D341Med (cell line): ENCODE measurements at regions not wholly inside any gene's neighbourhood (a gene's known extent, or its start where the extent isn't known, plus 50 kb on each side); places are given as distances from the start of the nearest gene placed in this dataset.
"Not testable (repeated sequence)": the region's sequence is repeated elsewhere in the genome, so short reads cannot be mapped to it uniquely, and the experiment has no call there.

Experiments used
- DNase-seq: peaks from one replicate; pipeline ENCODE4 v3.0.0; 2012; ENCODE audit warnings: low spot score

DNA sequence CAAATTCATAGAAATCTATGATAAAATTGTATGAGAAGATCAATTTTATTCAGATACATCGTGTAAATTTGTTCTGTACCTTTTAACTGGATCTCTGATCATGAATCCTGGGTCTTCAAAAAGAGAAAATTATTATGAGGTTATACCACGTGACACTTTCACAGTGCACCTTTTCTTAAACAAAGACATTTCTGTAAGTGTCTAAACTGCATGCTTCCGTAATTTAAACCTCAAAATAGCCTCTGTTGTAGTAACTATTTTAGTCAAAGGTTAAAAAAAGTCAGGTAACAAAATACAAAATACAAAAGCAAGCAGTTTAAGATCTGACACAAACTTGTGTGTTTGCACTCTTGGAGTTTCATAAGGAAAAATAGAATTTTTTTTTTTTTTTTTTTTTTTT, 171.3 kb downstream of the SPIN4 start:
- DNase-seq: not testable (repeated sequence)

DNA sequence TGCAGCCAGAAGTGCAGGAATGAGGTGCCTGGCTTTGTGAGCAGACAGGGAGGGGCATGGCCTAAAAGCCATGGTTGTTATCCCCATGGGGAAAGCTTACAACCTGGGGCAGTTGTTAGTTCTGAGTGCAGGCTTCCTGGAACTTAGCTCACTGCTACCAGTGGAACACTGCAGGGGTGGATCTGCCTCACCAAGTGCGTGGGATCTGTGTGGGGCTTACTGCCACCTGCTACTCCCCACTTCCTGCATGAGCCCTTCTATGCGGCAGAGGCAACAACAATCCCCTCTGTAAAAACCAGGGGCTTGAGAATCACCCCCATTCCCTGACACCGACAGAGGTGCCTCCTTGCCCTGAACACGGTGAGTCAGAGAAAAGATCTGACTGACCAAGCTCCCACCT, 174.6 kb downstream of the SPIN4 start:
- not testable (repeated sequence) for DNase-seq

DNA sequence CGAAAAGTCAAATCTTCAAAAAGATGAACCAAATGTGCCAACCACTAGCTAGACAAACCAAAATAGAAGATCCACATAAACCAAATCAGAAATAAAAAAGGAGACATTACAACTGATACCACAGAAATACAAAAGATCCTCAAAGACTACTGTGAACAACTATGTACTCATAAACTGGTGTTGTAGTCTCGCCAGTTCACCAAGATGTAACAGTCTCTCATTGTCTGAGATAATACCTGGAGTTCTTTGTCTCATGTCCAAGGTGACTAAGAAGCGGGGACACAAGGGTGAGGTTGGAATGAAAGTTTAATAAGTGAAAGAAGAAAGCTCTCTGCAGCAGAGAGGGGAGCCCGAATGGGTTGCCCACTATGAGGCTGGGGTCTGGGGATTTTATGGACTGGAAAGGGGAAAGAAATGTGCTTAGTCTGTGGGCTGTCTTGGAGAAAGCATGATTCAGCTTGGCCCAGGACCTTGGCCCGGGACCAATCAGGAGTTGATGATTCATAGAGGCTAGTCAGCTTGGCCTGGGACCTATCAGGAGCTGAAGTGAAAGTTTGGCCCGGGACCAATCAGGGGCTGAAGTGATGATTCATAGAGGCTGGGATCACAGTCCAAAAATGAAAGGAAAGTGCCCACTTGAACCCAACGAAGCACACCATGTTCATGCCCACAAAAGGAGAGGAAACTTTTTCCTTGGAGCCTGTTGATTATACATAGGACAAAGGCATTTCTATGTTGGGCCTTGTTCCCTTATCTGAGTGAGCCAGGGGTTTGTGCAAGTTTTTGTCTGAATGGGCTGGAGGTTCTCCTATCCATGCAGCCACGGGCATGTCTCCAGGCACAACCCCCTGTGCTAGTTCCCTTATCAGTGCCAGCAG, 177.1 kb downstream of the SPIN4 start:
- not testable (repeated sequence) for DNase-seq

- DNase-seq: not testable (repeated sequence)
Observed at GRCh38 chrX:63169416-63169815, 181.7 kb downstream of the SPIN4 start.

GRCh38 chrX:63168949-63169348, 182.2 kb downstream of the SPIN4 start:
- not testable (repeated sequence) for DNase-seq

- not testable (repeated sequence) for DNase-seq
Observed at GRCh38 chrX:63167002-63167401, 184.1 kb downstream of the SPIN4 start.

DNA sequence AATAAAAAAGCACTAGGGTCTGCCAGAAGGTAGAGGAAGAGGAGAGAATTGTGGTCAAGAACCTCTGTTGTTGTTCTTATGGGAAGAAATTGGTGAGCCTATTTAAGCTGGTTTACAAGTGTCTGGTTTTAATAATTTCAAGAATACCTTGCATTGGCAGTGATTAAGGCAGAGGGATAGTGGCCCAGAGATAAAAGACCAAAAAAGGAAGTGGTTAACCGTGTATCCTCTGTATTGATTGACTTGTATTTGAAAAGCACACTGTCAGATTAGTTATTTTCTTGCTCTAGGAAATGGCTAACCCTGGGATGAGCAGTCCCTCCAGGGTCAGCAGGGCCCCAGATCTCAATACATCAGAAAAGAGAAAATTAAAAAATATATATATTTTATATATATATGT, 190.1 kb downstream of the SPIN4 start:
- DNase-seq: not testable (repeated sequence)

DNA sequence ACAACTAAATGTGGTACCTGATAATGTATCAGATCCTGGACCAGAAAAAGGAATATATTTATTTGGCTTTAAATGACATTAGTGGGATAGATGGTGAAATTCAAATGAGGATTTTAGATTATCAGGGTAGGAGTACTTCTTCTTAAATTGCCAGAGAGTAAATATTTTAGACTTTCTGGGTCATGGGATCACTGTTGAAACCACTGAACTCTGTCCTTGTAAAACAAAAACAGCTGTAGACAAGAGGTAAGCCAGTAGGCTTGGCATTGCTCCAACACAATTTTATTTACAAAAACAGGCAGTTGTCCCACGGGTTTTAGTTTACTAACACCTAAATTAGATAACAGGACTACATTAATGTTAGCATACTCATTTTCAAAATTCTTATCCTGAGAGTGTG, 190.8 kb downstream of the SPIN4 start:
- not testable (repeated sequence) for DNase-seq

DNA sequence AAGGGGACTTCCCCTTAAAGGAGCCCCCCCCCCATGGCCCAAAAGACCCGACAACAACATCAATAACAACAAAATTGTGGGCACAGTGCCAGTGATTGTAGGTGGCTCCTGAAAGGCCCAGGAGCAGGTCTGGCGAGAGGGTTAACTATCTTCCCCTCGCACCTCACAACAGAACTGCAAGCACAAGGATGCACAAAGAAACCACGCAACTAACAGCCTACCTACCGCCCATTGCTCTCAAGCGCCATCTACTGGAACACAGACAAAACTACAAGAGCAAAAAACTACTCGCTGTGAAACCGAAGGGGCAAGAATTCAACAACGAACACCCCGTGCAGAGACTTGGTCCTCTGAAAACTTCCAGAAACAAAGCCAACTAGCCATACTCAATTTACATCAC, 205.6 kb downstream of the SPIN4 start:
- not testable (repeated sequence) for DNase-seq

DNA sequence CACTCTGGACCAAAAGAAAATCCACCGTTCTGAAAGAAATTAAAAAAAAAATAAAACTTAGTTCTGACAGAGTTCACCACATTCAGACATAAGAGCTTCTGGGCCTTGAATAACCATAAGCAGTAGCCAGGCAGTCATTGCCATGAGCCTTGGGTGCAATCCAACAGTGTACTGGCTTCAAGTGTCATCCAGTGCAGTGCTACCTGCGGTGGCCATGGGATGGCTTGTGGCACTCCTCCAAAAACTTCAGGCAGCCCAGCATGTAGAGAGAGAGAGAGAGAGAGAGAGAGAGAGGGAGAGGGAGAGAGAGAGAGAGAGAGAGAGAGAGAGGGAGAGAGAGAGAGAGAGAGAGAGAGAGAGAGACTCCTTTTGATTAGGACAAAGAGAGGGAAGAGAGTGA, 208.5 kb downstream of the SPIN4 start:
- DNase-seq: not testable (repeated sequence)

- not testable (repeated sequence) for DNase-seq
Observed at GRCh38 chrX:63135859-63136258, 215.3 kb downstream of the SPIN4 start.

DNA sequence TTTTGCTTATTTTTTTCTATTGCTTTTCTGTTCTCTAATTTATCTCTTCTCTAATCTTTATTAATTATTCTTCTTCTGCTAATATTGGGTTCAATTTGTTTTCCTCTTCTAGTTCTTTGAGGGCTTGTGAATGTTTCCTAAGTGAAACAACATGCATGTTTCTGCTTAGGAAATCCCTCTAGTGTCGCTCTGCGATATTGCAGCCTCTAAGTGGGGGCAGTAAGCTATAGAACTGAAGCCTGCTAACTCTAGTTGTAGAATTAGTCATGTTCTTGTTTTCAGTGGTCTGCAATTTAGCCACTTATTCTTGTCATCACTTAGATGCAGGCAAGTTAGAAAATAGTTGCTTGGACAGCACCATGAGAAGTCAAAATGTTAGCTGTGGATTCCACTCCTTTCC, 222.6 kb downstream of the SPIN4 start:
- DNase-seq: no peak

DNA sequence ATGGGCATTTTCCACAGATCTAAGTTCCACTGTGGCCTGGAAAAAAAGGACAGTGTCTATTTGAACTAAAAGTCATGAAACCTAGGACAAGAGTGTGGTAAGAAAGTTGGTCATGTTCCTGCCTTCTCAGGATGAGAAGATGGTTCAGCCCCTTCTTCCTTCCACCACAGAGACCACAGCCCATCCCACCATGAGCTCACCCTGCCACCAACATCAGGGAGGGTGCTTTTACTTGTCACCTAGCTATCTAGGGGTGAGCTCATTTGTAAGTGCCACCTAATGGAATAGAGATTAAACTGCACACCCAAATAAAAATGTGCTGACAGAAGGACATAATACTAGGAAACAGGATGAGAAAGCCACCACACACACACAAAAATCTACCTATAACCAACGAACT, 235.9 kb downstream of the SPIN4 start:
- no peak for DNase-seq

DNA sequence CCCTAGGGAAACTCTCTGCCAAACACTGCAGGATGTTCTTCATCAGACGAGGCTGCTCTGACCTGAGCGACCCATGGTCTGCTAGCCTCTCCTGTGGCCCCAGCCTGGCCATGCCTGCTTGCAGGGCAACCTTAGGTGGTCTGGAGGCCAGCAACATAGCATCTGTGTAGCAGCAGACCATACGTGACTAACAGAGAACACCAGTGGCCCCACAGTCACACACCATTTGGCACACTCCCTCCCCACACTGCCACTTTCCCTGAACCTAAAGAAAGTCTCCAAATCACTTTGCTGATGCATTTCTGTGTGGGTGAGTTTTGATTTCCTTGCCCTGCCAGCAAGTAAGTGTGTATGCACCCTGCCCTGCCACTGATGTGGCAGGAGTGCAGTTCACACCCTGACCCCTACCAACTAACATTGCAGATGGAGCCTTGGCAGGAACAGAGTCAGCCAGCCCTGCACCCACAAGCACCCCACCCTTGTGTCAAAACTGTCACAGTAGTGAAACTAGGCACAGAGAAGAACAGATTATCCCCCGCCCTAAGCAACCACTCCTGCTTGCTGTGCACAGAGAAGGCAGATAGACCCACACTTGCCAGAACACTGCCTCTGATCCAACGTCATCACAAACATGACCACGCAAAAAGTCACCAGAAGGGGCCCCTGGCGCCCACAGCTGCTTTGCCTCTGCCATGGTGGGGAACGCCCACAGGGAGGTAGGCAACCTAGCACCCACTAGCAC, 249.1 kb downstream of the SPIN4 start:
- DNase-seq: no peak

- DNase-seq: no peak
Observed at GRCh38 chrX:63058204-63058603, 292.9 kb downstream of the SPIN4 start.

GRCh38 chrX:63050225-63050624, 300.9 kb downstream of the SPIN4 start:
- no peak for DNase-seq

DNA sequence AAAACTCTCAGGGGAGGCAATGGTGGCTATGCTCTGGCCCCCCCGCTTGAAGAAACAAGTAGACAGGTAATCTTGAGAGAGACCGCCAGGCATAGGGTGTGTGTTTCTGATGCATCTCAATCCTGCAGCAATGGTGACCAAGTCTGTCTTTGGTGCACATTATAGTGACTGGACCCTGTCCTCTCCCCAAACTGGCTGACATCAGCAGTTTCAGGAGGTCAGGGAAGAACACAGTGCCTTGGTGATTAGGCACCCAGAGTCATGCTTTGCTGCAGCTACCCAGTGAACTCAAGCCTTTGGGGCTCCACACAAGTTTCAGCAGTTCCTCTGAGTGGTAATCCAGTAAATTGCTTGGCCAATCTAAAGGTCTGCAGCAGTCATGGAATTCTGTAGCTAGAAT, 318.3 kb downstream of the SPIN4 start:
- no peak for DNase-seq

GRCh38 chrX:63013549-63013948, 337.6 kb downstream of the SPIN4 start:
- no peak for DNase-seq

GRCh38 chrX:63012574-63012973, 338.6 kb downstream of the SPIN4 start:
- no peak for DNase-seq

DNA sequence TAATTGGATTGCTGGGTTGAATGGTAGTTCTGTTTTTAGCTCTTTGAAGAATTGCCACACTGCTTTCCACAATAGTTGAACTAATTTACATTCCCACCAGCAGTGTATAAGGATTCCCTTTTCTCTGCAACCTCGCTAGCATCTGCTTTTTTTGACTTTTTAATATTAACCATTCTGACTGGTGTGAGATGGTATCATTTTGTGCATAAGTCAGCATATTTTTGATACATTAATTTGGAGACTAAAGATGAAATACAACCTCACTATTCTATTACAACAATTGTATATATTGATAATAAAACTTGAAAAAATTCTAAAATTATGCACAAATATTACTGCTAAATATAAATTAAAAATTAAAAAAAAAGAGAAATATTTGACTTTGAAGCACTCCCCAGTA, 350.9 kb downstream of the SPIN4 start:
- DNase-seq: not testable (repeated sequence)
